Muscle layer of colon (tissue), 2 donors: ENCODE measurements at regions not wholly inside any gene's neighbourhood (a gene's known extent, or its start where the extent isn't known, plus 50 kb on each side); places are given as distances from the start of the nearest gene placed in this dataset.

ENCODE experiments used
- H3K27ac ChIP-seq: one replicate; pipeline ENCODE4 v1.7.0; 2013; ENCODE audit warnings: low read depth, mild to moderate bottlenecking, low read length, moderate library complexity
- H3K27me3 ChIP-seq, 2 donors: one replicate each; pipeline ENCODE4 v1.7.0; 2013; ENCODE audit warnings: low read length in 2 of 2, mild to moderate bottlenecking in 2 of 2; ENCODE audit not compliant: insufficient read depth in 2 of 2, control insufficient read depth in 1 of 2
- H3K36me3 ChIP-seq: one replicate; pipeline ENCODE4 v1.7.0; 2013; ENCODE audit warnings: mild to moderate bottlenecking, low read length; ENCODE audit not compliant: insufficient read depth
- H3K4me1 ChIP-seq: one replicate; pipeline ENCODE4 v1.7.0; 2013; ENCODE audit warnings: mild to moderate bottlenecking, low read length; ENCODE audit not compliant: insufficient read depth
- H3K4me3 ChIP-seq, 2 donors: one replicate each; pipeline ENCODE4 v1.7.0; 2013; ENCODE audit warnings: low read length in 2 of 2, low read depth in 1 of 2, mild to moderate bottlenecking in 1 of 2, moderate library complexity in 1 of 2
- H3K9ac ChIP-seq: one replicate; pipeline ENCODE4 v1.7.0; 2013; ENCODE audit warnings: low read length
- H3K9me3 ChIP-seq: one replicate; pipeline ENCODE4 v1.7.0; 2013; ENCODE audit warnings: mild to moderate bottlenecking, low read length
- donor health status: abdominal sarcoma.
- donor health status: Adenocarcinoma of cecum.

GRCh38 chr20:55685425-55685824 lies 319.9 kb downstream of the CBLN4 start:
- H3K4me3 ChIP-seq: no peak overlapping the region

GRCh38 chr20:55684578-55684977 lies 320.7 kb downstream of the CBLN4 start:
- Histone ChIP-seq H3K9ac (no peak overlapping the region), H3K27me3 (no peaks in the 10 kb centered on the region), H3K9me3 (no peaks in the 10 kb centered on the region), H3K27ac (no peak overlapping the region), H3K4me3 (no peak overlapping the region), H3K4me1 (peaks cover 4% of the 10 kb centered on the region), H3K36me3 (no peaks in the 10 kb centered on the region)

More at GRCh38 chr20:55685425-55685824, 319.9 kb downstream of the CBLN4 start:
- Histone ChIP-seq H3K9me3 (no peaks in the 10 kb centered on the region), H3K27ac (no peak overlapping the region), H3K4me1 (peaks cover 4% of the 10 kb centered on the region), H3K27me3 (no peaks in the 10 kb centered on the region), H3K9ac (no peak overlapping the region), H3K36me3 (no peaks in the 10 kb centered on the region)

- Histone ChIP-seq H3K36me3 (no peaks in the 10 kb centered on the region), H3K27ac (no peak overlapping the region), H3K27me3 (no peaks in the 10 kb centered on the region), H3K4me3 (no peak overlapping the region), H3K9ac (no peak overlapping the region), H3K4me1 (no peaks in the 10 kb centered on the region), H3K9me3 (no peaks in the 10 kb centered on the region)
These were observed 326.2 kb downstream of the CBLN4 start for GRCh38 chr20:55678970-55679667.

- Histone ChIP-seq H3K9me3 (no peaks in the 10 kb centered on the region), H3K36me3 (no peaks in the 10 kb centered on the region), H3K27ac (no peak overlapping the region), H3K9ac (no peak overlapping the region), H3K4me3 (no peak overlapping the region), H3K4me1 (no peaks in the 10 kb centered on the region), H3K27me3 (no peaks in the 10 kb centered on the region)
These were observed 327.2 kb downstream of the CBLN4 start for GRCh38 chr20:55678126-55678525.

- Histone ChIP-seq H3K4me3 (no peak overlapping the region), H3K27ac (no peak overlapping the region), H3K4me1 (no peaks in the 10 kb centered on the region), H3K9ac (no peak overlapping the region), H3K36me3 (no peaks in the 10 kb centered on the region), H3K27me3 (no peaks in the 10 kb centered on the region), H3K9me3 (no peaks in the 10 kb centered on the region)
These were observed 328.3 kb downstream of the CBLN4 start for GRCh38 chr20:55677011-55677410.

- Histone ChIP-seq H3K9me3 (no peaks in the 10 kb centered on the region), H3K4me3 (no peak overlapping the region), H3K27me3 (no peaks in the 10 kb centered on the region), H3K36me3 (no peaks in the 10 kb centered on the region), H3K4me1 (no peaks in the 10 kb centered on the region), H3K27ac (no peak overlapping the region), H3K9ac (no peak overlapping the region)
These were observed 329.2 kb downstream of the CBLN4 start for GRCh38 chr20:55676097-55676496.

- Histone ChIP-seq H3K36me3 (no peaks in the 10 kb centered on the region), H3K9ac (no peak overlapping the region), H3K4me1 (no peaks in the 10 kb centered on the region), H3K9me3 (no peaks in the 10 kb centered on the region), H3K4me3 (no peak overlapping the region), H3K27me3 (no peaks in the 10 kb centered on the region), H3K27ac (no peak overlapping the region)
These were observed 336.7 kb downstream of the CBLN4 start for GRCh38 chr20:55668631-55669030.

GRCh38 chr20:55667955-55668354 lies 337.4 kb downstream of the CBLN4 start:
- no peak overlapping the region for H3K27ac ChIP-seq
- no peak overlapping the region for H3K9ac ChIP-seq
- no peak overlapping the region for H3K4me3 ChIP-seq
- no peaks in the 10 kb centered on the region for H3K36me3 ChIP-seq
- H3K4me1 ChIP-seq: no peaks in the 10 kb centered on the region
- H3K9me3 ChIP-seq: no peaks in the 10 kb centered on the region
- H3K27me3 ChIP-seq: no peaks in the 10 kb centered on the region

- Histone ChIP-seq H3K9me3 (no peaks in the 10 kb centered on the region), H3K4me1 (no peaks in the 10 kb centered on the region), H3K4me3 (no peak overlapping the region), H3K36me3 (no peaks in the 10 kb centered on the region), H3K9ac (no peak overlapping the region), H3K27ac (no peak overlapping the region), H3K27me3 (no peaks in the 10 kb centered on the region)
These were observed 338.3 kb downstream of the CBLN4 start for GRCh38 chr20:55667024-55667423.

GRCh38 chr20:55656231-55656775 lies 349.0 kb downstream of the CBLN4 start:
- H3K4me3 ChIP-seq: no peak overlapping the region
- no peaks in the 10 kb centered on the region for H3K4me1 ChIP-seq
- no peaks in the 10 kb centered on the region for H3K36me3 ChIP-seq
- H3K9ac ChIP-seq: no peak overlapping the region
- H3K27me3 ChIP-seq: no peaks in the 10 kb centered on the region
- no peak overlapping the region for H3K27ac ChIP-seq
- no peaks in the 10 kb centered on the region for H3K9me3 ChIP-seq

- Histone ChIP-seq H3K4me3 (no peak overlapping the region), H3K27me3 (no peaks in the 10 kb centered on the region), H3K9ac (no peak overlapping the region), H3K27ac (no peak overlapping the region), H3K9me3 (peaks cover 4% of the 10 kb centered on the region), H3K4me1 (no peaks in the 10 kb centered on the region), H3K36me3 (no peaks in the 10 kb centered on the region)
These were observed 354.5 kb downstream of the CBLN4 start for GRCh38 chr20:55650657-55651360.
